Activated CD4-positive, alpha-beta T cell treated with anti-CD3 and anti-CD28 coated beads, Interleukin-2, amount 10 ng/mL, durations not matched to agents 7 days and 5 days (primary cell): ENCODE measurements at regions not wholly inside any gene's neighbourhood (a gene's known extent, or its start where the extent isn't known, plus 50 kb on each side); places are given as distances from the start of the nearest gene placed in this dataset. TPM values are rescaled to one million over a fixed set of nuclear protein-coding genes. Genes with fewer than 3 reads are reported as not detected.

Experiments
- microRNA-seq: library from miRNA; unstranded; fragments of <30 nt; microRNA quantifications from one replicate; pipeline ENCODE4 v1.2.0, GENCODE V29; 2021; ENCODE audit warnings: borderline microRNAs expressed, borderline replicate concordance

Small RNA genes in the stretch of these regions (microRNA-seq; reads per million reads assigned to microRNA genes)
- gene MIR548Y, result not detected
